GM12892 (cell line): ENCODE measurements at regions not wholly inside any gene's neighbourhood (a gene's known extent, or its start where the extent isn't known, plus 50 kb on each side); places are given as distances from the start of the nearest gene placed in this dataset.

Source experiments
- POLR2AphosphoS5 ChIP-seq: IDR thresholded peaks from 2 replicates; pipeline ENCODE4 v1.6.1; 2011; ENCODE audit warnings: low read depth, low read length, control low read depth
- TAF1 ChIP-seq: IDR thresholded peaks from 2 replicates; pipeline ENCODE4 v1.6.1; 2011; ENCODE audit warnings: low read depth, mild to moderate bottlenecking, control low read depth, low read length, borderline replicate concordance

DNA sequence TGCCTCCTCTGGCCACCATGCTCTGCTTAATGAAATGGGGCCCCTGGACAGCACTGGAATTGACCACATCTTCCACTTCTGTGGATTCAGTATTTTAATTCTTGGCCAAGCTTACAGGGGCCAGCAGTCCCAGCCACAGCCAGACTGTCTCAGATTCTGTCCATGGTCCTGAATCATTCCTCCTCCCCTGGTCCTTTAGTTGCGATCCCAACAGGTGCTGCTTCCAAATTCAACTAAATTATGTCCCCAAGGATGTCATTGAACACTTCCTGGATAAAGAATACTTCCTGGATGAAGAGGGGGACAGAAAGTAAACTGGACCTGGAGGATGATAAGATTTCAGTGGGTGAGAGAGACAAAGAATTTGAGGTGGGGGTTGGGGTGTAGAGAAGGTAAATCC lies 111.1 kb upstream of the FOXB1 start:
- TF ChIP-seq TAF1 (no peak), POLR2AphosphoS5 (no peak)
